GM19397 (cell line): ENCODE measurements at regions not wholly inside any gene's neighbourhood (a gene's known extent, or its start where the extent isn't known, plus 50 kb on each side); places are given as distances from the start of the nearest gene placed in this dataset.
"Not testable (repeated sequence)": the region's sequence is repeated elsewhere in the genome, so short reads cannot be mapped to it uniquely, and the experiment has no call there.

ENCODE experiments used
- ATAC-seq: cut with Tn5 transposase; IDR thresholded peaks from one replicate; pipeline ENCODE4 v1.9.1; 2021; ENCODE audit warnings: mild to moderate bottlenecking, moderate library complexity; ENCODE audit not compliant: unreplicated experiment

GRCh38 chr2:234166531-234166930 is 116.0 kb downstream of the SPP2 start:
- ATAC-seq = no peak

DNA sequence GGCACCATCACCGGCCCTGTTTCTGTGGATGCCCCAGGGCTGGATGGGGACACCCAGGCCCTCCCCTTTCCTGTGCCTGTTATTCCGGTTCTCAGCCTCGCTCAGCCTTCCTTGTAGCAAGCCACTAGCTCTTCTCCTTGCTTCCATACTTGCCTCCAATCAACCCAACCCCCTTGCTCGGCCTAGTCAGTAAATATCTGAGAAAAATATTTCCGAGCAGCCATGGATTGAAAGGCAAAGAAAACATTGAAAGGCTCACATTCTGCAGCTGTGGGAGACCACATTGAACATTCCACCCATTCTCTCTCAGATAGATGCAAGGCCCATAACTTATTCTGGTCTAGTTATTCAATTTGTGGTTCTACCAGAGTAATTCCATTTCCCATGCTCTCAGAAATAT is 114.9 kb downstream of the SPP2 start:
- no peak for ATAC-seq

DNA sequence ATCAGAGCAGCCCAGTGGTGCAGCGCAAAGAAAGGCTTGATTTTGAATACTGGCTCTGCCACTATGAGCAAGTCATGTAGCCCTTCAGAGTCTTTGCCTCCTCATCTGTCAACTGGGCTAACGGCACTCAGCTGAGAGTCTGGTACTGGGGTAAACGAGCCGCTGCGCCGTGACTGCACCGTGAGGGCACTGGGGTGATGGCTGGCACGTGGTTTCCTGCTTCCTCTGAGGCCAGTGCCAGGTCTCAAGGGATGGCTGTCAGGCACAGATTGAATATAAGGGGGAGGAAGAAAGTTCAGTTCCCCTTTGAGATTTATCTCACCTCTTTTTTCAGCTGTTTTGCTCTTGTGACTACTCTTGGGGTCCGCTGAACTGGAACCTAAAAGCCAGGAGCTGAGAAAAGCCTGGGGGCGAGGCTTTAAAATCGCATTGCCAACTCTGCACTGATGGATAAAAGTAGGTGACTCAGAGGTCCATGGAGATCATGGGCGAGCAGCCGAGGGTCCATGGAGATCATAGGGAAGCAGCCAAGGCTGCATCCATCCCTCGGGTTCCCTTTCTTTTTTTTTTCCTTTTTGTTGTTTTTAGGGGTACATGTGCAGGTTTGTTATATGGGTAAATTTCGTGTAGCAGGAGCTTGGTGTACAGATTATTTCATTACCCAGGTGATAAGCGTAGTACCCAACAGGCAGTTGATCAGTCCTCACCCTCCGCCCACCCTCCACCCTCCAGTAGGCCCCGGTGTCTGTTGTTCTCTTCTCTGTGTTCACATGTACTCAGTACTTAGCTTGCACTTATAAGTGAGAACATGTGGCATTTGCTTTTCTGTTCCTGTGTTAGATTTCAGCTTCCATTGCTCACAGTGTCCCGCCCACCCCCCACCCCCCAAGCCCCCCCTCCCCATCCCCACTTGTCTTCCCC is 114.3 kb downstream of the SPP2 start:
- no peak for ATAC-seq

- no peak for ATAC-seq
Observed at GRCh38 chr2:234163510-234164045, 113.1 kb downstream of the SPP2 start.

DNA sequence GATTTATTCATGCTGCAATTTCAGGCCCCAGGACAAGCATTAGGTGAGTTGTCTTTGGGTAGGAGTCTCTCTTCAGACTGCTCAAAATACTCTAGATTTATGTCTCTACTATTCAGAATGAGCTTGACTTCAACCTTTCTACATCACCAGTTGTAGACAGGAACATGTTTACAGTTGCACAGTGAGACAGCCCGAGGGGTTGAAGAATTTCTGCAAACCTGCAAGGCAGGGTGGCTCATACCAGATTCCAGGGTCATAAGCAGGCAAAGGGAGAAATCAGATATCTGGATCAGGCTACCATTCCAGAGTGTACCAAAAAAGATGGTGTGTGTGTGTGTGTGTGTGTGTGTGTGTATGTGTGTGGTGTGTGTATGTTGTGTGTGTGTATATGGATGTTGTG is 112.4 kb downstream of the SPP2 start:
- ATAC-seq = no peak

- ATAC-seq = no peak
Observed at GRCh38 chr2:234161932-234162331, 111.4 kb downstream of the SPP2 start.

DNA sequence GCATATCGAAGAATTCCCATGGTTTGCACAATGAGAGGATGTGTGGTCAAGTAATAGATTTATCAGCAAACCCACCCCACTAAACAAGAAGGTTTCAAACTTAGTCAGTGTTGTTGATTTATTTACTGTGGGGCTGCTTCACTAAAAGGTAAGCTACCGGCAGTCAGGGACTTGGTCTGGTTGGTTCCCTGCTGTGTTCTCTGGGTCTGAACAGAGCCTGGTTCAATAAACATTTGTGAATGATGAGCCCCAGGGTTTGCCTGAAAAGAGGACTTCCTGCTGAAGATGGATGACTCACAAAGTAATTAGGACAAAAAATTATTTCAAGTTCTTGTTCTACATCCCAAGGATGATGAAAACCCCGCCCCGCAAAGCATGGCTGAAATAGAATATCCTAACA is 108.3 kb downstream of the SPP2 start:
- ATAC-seq = no peak

GRCh38 chr2:234157817-234158588 is 107.5 kb downstream of the SPP2 start:
- ATAC-seq = no peak

GRCh38 chr2:234156326-234156725 is 105.8 kb downstream of the SPP2 start:
- ATAC-seq = no peak

DNA sequence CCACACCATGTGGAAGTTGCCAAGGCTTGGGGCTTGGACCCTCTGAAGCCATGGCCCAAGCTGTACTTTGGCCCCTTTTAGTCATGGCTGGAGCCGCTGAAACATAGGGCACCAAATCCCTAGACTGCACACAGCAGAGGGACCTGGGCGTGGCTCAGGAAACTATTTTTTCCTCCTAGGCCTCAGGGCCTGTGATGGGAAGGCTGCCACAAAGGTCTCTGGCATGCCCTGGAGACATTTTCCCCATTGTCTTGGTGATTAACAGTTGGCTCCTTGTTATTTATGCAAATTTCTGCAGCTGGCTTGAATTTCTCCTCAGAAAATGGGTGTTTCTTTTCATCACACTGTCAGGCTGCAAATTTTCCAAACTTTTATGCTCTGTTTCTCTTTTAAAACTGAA is 102.3 kb downstream of the SPP2 start:
- not testable (repeated sequence) for ATAC-seq

DNA sequence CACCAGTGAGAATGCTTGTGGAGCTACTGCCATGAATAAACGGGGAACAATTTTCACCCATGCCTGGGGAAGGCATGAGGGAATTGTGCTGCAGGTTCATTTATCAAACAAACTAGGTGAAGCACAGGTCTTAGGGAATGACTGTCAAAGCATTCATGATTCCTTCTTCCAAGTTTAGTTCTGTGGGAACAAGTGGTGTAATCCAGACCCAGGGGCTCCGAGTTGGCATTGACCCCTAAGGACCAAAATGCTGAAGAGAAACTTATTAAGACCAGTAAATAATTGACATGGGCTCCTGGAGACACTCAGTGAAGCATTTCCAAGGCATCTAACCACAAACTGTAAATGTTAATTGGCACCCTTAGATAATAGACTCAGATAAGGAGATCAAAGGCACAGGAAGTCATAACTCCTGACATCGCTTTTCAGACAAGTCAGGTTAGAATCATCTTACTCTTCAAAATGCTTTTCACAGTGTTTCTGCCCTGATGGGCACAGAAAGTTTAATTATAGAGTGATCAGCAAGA is 96.9 kb downstream of the SPP2 start:
- ATAC-seq = no peak

GRCh38 chr2:234146087-234146826 is 95.8 kb downstream of the SPP2 start:
- no peak for ATAC-seq

GRCh38 chr2:234145511-234145910 is 95.0 kb downstream of the SPP2 start:
- no peak for ATAC-seq

DNA sequence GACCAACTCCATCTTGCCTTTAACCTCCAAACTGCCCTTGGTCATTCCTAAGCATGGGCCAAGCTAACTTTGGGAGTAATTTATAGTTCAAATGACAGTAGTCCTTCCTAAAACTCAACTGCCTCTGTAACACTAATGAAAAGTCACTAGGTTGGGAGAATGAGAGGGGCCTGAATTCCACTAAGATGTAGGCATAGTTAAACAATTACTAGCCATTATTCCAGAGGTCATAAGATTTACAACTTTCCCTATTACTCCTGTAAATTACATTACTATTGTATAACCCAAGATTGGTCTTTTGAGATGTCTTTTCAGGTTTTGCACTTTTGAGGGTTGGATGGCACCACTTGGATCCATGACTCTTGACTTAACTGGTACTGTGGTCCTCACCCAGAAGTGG is 94.6 kb downstream of the SPP2 start:
- ATAC-seq = no peak

DNA sequence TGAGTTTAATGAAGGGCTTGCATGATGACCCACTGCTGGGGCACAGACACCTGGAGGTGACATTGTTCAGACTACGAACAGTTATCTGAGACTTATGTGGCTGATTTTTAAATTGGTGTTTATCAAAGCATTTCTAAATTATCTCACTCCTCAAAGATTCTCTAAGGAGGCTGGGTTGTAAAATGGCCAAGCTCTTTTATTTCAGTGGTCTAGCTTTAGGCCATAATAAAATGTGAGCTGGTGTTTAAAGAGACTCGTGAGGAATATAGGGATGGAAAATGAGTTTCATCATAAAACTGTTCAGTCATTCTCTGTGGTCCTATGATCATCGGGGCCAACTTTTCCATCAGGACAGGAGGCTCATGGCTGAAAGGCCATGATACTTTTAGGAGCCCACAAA is 93.4 kb downstream of the SPP2 start:
- no peak for ATAC-seq

GRCh38 chr2:234142530-234142929 is 92.0 kb downstream of the SPP2 start:
- ATAC-seq = no peak

- no peak for ATAC-seq
Observed at GRCh38 chr2:234139755-234140154, 89.3 kb downstream of the SPP2 start.

DNA sequence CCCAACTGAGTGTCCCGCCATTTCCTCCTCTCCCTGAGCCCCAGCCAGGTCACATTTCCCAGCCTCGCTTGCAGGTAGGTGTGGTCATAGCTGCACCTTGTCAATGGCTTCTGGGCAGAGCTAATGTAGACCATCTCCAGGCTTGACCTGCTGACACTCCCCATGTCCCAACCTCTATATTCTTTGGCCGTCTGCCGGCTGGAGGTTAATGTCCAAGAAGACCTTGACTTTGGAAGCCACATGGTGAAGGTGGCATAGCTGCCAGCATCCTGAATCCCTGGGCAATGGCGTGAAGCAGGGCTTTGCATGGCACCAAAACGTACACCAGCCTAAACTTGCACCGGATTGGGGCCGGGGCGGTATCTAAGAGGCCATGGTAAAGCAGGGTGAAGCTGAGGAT is 88.3 kb downstream of the SPP2 start:
- no peak for ATAC-seq

- ATAC-seq = no peak
Observed at GRCh38 chr2:234137400-234138014, 87.0 kb downstream of the SPP2 start.

DNA sequence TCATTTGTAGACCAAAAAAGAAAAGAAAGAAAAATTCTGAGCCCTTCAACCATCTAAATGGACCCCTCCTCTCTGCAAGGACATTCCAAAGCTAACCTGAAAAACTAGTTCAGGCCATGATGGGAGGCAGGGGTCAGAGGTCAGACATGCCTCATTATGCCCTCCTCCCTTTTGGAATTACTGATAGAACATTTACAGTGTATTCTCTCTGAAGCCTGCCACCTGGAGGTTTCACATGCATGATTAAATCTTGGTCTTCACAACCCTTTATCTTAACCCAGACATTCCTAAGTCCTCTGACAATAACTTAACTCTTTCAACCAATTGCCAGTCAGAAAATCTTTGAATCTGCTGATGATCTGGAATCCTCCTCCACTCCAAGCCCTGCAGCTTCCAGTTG is 86.0 kb downstream of the SPP2 start:
- no peak for ATAC-seq
